Uterus (tissue), 2 donors: ENCODE measurements at regions not wholly inside any gene's neighbourhood (a gene's known extent, or its start where the extent isn't known, plus 50 kb on each side); places are given as distances from the start of the nearest gene placed in this dataset.

ENCODE experiments used
- POLR2A ChIP-seq, 2 donors: fragments of 450-650 bp; IDR thresholded peaks; one replicate each; pipeline ENCODE4 v1.6.1; 2016; ENCODE audit warnings: antibody characterized with exemption in 2 of 2, mild to moderate bottlenecking in 1 of 2, moderate library complexity in 1 of 2
- TF ChIP-seq, protein P1 (sequence below), 4 experiments: fragments of 200-600 bp in 2 of 4; fragments of 450-650 bp in 2 of 4; sonication (generic) in 2 of 4; IDR thresholded peaks; one replicate each; pipeline ENCODE4 v1.5.1; 2016 to 2019; ENCODE audit warnings: antibody characterized with exemption in 4 of 4, mild to moderate bottlenecking in 2 of 4, moderate library complexity in 1 of 4

DNA sequence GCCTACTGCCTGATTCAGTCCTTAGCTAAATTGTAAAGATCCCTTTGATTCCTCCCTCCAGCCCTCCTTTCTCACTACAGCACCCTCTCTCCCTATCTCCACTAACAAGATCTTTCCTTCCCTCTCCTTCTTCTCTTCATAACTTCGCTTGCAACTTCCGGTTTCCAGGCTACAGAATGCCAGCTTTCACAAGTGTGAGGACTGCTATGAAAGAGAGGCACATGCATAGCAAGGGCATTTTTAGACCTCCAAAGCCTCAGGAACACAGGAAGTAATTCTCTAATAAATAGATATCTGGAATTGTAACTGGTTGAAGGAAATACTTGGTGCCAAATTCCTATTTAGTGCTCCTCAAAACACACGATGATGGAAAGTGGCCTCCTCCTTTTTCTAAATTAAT lies 196.7 kb downstream of the HLX start:
- TF ChIP-seq, protein P1, sequence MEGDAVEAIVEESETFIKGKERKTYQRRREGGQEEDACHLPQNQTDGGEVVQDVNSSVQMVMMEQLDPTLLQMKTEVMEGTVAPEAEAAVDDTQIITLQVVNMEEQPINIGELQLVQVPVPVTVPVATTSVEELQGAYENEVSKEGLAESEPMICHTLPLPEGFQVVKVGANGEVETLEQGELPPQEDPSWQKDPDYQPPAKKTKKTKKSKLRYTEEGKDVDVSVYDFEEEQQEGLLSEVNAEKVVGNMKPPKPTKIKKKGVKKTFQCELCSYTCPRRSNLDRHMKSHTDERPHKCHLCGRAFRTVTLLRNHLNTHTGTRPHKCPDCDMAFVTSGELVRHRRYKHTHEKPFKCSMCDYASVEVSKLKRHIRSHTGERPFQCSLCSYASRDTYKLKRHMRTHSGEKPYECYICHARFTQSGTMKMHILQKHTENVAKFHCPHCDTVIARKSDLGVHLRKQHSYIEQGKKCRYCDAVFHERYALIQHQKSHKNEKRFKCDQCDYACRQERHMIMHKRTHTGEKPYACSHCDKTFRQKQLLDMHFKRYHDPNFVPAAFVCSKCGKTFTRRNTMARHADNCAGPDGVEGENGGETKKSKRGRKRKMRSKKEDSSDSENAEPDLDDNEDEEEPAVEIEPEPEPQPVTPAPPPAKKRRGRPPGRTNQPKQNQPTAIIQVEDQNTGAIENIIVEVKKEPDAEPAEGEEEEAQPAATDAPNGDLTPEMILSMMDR (IDR thresholded peaks at IDR 0.05) = no peak
- no peak for TF ChIP-seq POLR2A (IDR thresholded peaks at IDR 0.05)
